ENCODE measurements at regions not wholly inside any gene's neighbourhood (a gene's known extent, or its start where the extent isn't known, plus 50 kb on each side); places are given as distances from the start of the nearest gene placed in this dataset.
"Not testable (repeated sequence)": the region's sequence is repeated elsewhere in the genome, so short reads cannot be mapped to it uniquely, and the experiment has no call there.

DNA sequence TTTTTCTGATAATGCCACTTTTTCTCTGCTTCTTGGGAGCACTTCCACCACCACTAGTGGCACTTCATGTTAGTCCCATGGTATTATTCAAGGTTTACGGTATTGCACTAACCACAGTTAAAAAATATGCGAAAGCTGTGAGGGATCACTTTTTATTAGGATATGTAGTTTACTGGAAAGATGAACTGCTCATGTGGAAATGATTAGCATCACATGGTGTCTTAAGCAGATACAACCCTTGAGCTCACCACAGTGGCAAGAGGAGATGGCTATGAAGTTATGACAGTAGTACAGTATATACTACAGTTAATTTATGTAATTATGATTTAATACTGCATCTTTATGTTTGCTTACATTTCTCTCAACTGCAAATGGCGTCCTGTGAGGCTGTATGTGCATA, 134.5 kb upstream of the HMGN3 start:
- DNase-seq (ENCODE audit: low spot score) (no peak), ATAC-seq (ENCODE audit: low read depth) (no peak)
- H3K27me3 ChIP-seq (ENCODE audit: insufficient read depth, poor library complexity, severe bottlenecking), result no peaks in the 10 kb centered on the region
- no peak overlapping the region for H3K27ac ChIP-seq (ENCODE audit: poor library complexity, severe bottlenecking)
- no peaks in the 10 kb centered on the region for H3K36me3 ChIP-seq (ENCODE audit: low read depth)
- H3K4me1 ChIP-seq (ENCODE audit: insufficient read depth, poor library complexity, severe bottlenecking), result peaks cover 4% of the 10 kb centered on the region
- H3K9me3 ChIP-seq (ENCODE audit: severe bottlenecking), result no peaks in the 10 kb centered on the region
- TF ChIP-seq, protein P1, sequence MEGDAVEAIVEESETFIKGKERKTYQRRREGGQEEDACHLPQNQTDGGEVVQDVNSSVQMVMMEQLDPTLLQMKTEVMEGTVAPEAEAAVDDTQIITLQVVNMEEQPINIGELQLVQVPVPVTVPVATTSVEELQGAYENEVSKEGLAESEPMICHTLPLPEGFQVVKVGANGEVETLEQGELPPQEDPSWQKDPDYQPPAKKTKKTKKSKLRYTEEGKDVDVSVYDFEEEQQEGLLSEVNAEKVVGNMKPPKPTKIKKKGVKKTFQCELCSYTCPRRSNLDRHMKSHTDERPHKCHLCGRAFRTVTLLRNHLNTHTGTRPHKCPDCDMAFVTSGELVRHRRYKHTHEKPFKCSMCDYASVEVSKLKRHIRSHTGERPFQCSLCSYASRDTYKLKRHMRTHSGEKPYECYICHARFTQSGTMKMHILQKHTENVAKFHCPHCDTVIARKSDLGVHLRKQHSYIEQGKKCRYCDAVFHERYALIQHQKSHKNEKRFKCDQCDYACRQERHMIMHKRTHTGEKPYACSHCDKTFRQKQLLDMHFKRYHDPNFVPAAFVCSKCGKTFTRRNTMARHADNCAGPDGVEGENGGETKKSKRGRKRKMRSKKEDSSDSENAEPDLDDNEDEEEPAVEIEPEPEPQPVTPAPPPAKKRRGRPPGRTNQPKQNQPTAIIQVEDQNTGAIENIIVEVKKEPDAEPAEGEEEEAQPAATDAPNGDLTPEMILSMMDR (IDR thresholded peaks at IDR 0.05; ENCODE audit: poor library complexity, severe bottlenecking), result no peak
- H3K4me3 ChIP-seq (ENCODE audit: severe bottlenecking), result no peak overlapping the region

DNA sequence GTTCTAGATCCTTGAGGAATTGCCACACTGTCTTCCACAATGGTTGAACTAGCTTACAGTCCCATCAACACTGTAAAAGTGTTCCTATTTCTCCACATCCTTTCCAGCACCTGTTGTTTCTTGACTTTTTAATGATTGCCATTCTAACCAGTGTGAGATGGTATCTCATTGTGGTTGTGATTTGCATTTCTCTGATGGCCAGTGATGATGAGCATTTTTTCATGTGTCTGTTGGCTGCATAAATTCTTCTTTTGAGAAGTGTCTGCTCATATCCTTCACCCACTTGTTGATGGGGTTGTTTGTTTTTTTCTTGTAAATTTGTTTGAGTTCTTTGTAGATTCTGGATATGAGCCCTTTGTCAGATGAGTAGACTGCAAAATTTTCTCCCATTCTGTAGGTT, 129.0 kb upstream of the HMGN3 start:
- H3K9me3 ChIP-seq (ENCODE audit: severe bottlenecking); ATAC-seq (ENCODE audit: low read depth); H3K36me3 ChIP-seq (ENCODE audit: low read depth); H3K27me3 ChIP-seq (ENCODE audit: insufficient read depth, poor library complexity, severe bottlenecking); DNase-seq (ENCODE audit: low spot score); H3K4me1 ChIP-seq (ENCODE audit: insufficient read depth, poor library complexity, severe bottlenecking); H3K4me3 ChIP-seq (ENCODE audit: severe bottlenecking); H3K27ac ChIP-seq (ENCODE audit: poor library complexity, severe bottlenecking): not testable (repeated sequence)

DNA sequence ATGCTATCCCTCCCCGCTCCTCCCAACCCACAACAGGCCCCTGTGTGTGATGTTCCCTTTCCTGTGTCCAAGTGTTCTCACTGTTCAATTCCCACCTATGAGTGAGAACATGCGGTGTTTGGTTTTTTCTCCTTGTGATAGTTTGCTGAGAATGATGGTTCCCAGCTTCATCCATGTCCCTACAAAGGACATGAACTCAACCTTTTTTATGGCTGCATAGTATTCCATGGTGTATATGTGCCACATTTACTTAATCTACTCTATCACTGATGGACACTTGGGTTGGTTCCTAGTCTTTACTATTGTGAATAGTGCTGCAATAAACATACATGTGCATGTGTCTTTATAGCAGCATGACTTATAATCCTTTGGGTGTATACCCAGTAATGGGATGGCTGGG, 126.6 kb upstream of the HMGN3 start:
- H3K9me3 ChIP-seq (ENCODE audit: severe bottlenecking); H3K4me1 ChIP-seq (ENCODE audit: insufficient read depth, poor library complexity, severe bottlenecking); H3K27me3 ChIP-seq (ENCODE audit: insufficient read depth, poor library complexity, severe bottlenecking); ATAC-seq (ENCODE audit: low read depth); H3K4me3 ChIP-seq (ENCODE audit: severe bottlenecking); H3K36me3 ChIP-seq (ENCODE audit: low read depth); H3K27ac ChIP-seq (ENCODE audit: poor library complexity, severe bottlenecking); DNase-seq (ENCODE audit: low spot score): not testable (repeated sequence)

DNA sequence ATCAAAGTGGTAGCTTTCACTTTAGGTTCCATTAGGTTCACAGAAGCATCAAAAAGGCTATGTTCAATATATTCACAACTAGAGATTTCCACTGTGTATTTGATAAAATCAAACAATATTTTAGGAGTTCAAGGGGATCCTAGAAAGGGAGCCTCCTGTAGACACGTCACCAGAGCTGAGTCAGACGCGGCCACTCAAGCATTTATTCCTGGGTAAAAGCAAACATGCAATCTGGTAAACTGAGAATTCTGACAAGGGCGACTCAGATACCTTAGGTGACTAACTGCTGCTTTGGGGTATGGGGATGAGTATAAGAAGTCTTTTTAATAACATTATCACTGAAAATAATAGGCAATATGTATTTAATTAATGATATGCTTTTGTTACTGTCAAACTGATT, 118.7 kb upstream of the HMGN3 start:
- Histone ChIP-seq H3K36me3 (ENCODE audit: low read depth) (no peaks in the 10 kb centered on the region), H3K27me3 (ENCODE audit: insufficient read depth, poor library complexity, severe bottlenecking) (no peaks in the 10 kb centered on the region), H3K9me3 (ENCODE audit: severe bottlenecking) (no peaks in the 10 kb centered on the region), H3K27ac (ENCODE audit: poor library complexity, severe bottlenecking) (no peak overlapping the region), H3K4me1 (ENCODE audit: insufficient read depth, poor library complexity, severe bottlenecking) (no peaks in the 10 kb centered on the region), H3K4me3 (ENCODE audit: severe bottlenecking) (no peak overlapping the region)
- ATAC-seq (ENCODE audit: low read depth) (no peak), DNase-seq (ENCODE audit: low spot score) (no peak)
- TF ChIP-seq, protein P1 (IDR thresholded peaks at IDR 0.05; ENCODE audit: poor library complexity, severe bottlenecking), result no peak

DNA sequence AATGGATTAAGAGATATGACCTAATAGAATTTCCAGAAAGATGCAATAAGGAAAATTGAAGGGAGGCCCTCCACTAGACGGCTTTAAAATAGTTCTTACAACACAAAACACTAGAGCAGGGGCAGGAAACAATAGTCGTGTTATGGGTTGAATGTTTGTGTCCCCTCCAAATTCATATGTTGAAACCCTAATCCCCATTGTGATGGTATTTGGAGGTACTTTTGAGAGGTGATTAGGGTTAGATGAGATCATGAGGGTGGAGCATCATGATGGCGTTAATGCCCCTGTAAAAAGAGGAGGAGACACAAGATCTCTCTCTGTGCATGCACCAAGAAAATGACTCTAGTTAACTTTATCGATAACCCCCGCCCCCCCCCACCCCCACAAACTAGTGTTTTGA, 104.0 kb upstream of the HMGN3 start:
- Histone ChIP-seq H3K4me3 (ENCODE audit: severe bottlenecking) (no peak overlapping the region), H3K27ac (ENCODE audit: poor library complexity, severe bottlenecking) (no peak overlapping the region)
- no peak for ATAC-seq (ENCODE audit: low read depth)

DNA sequence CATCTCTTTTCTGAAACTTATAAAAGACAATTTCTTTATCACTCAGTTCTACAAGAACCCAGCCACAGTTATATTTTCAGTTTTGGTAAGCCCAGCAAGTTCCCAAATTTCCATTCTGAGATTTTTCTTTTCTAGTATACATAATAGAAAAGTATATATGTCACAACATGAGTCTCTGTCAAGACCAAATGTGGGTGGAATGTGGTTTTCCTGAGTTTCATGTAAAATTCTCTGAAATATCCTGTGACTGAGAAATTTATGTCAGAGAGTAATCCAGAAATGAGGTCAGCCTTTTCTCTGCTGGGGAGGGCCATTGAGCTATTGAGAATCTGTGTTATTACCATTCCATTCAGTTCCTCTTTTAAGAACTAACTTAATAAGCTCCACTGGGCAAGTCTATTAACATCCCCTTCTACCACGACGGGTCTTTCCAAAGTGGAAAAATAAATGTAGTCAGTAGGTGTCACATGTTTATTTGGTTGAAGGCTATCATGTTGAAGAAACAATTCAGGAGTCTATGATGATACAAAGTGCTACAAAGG, 100.7 kb upstream of the HMGN3 start:
- ATAC-seq (ENCODE audit: low read depth), result no peak
- no peaks in the 10 kb centered on the region for H3K36me3 ChIP-seq (ENCODE audit: low read depth)
- H3K4me1 ChIP-seq (ENCODE audit: insufficient read depth, poor library complexity, severe bottlenecking), result peaks cover 4% of the 10 kb centered on the region
- no peak overlapping the region for H3K4me3 ChIP-seq (ENCODE audit: severe bottlenecking)
- no peak overlapping the region for H3K27ac ChIP-seq (ENCODE audit: poor library complexity, severe bottlenecking)
- H3K9me3 ChIP-seq (ENCODE audit: severe bottlenecking), result no peaks in the 10 kb centered on the region
- TF ChIP-seq, protein P1 (IDR thresholded peaks at IDR 0.05; ENCODE audit: poor library complexity, severe bottlenecking), result no peak
- H3K27me3 ChIP-seq (ENCODE audit: insufficient read depth, poor library complexity, severe bottlenecking), result no peaks in the 10 kb centered on the region
- no peak for DNase-seq (ENCODE audit: low spot score)

More for the DNA sequence above, 104.0 kb upstream of the HMGN3 start:
- Histone ChIP-seq H3K9me3 (ENCODE audit: severe bottlenecking) (no peaks in the 10 kb centered on the region), H3K4me1 (ENCODE audit: insufficient read depth, poor library complexity, severe bottlenecking) (no peaks in the 10 kb centered on the region), H3K27me3 (ENCODE audit: insufficient read depth, poor library complexity, severe bottlenecking) (no peaks in the 10 kb centered on the region), H3K36me3 (ENCODE audit: low read depth) (no peaks in the 10 kb centered on the region)
- no peak for DNase-seq (ENCODE audit: low spot score)
- TF ChIP-seq, protein P1 (IDR thresholded peaks at IDR 0.05; ENCODE audit: poor library complexity, severe bottlenecking), result no peak

Measured in RWPE2 (cell line).